GM12892 (cell line): ENCODE measurements at regions not wholly inside any gene's neighbourhood (a gene's known extent, or its start where the extent isn't known, plus 50 kb on each side); places are given as distances from the start of the nearest gene placed in this dataset.

Experiments
- POLR2A ChIP-seq: IDR thresholded peaks from 2 replicates; pipeline ENCODE4 v1.6.1; 2011; ENCODE audit warnings: low read depth, low read length, control low read depth
- POLR2AphosphoS5 ChIP-seq: IDR thresholded peaks from 2 replicates; pipeline ENCODE4 v1.6.1; 2011; ENCODE audit warnings: low read depth, low read length, control low read depth

- TF ChIP-seq POLR2A (no peak), POLR2AphosphoS5 (no peak)
These were observed 72.6 kb downstream of the FOXL3 start for GRCh38 chr7:362402-363096.
